H1 (cell line): ENCODE measurements at regions not wholly inside any gene's neighbourhood (a gene's known extent, or its start where the extent isn't known, plus 50 kb on each side); places are given as distances from the start of the nearest gene placed in this dataset.

Source experiments
- CTCF ChIA-PET: fragments of 300-600 bp; sonication (Branson Sonifier 250); formaldehyde crosslinking; loops from one replicate; lab custom pipeline; 2021; ENCODE audit not compliant: partially characterized antibody; lab: Charles Lee
- POLR2A ChIA-PET: fragments of 300-600 bp; sonication (Branson Sonifier 250); formaldehyde crosslinking; loops from one replicate; lab custom pipeline; 2021; ENCODE audit warnings: inconsistent platforms; ENCODE audit not compliant: partially characterized antibody; lab: Charles Lee
- DNase-seq, 2 experiments: peaks; one replicate each; pipeline versions ENCODE4 v3.0.0 to v3.0.0-alpha.2; 2010 to 2022; ENCODE audit warnings: low spot score in 2 of 2, low read depth in 1 of 2, mixed read lengths in 1 of 2
- FAIRE-seq: peaks from 2 replicates; lab custom pipeline; 2011; peaks lifted over from hg19 to GRCh38; lab: Jason Lieb, UNC
- H2AFZ ChIP-seq: 2 replicates; pipeline ENCODE4 v1.8.1; 2012; ENCODE audit warnings: low read length, inconsistent platforms
- H2AK5ac ChIP-seq: 2 replicates; pipeline ENCODE4 v1.6.1; 2013; ENCODE audit warnings: low read depth, low read length
- H2BK120ac ChIP-seq: replicated peaks from 2 replicates; pipeline ENCODE3; 2013; ENCODE audit warnings: low read depth, low read length, inconsistent platforms
- H2BK12ac ChIP-seq: 2 replicates; pipeline ENCODE4 v1.6.1; 2013; ENCODE audit warnings: low read depth, low read length
- H2BK15ac ChIP-seq: 2 replicates; pipeline ENCODE4 v1.6.1; 2013; ENCODE audit warnings: low read length
- H2BK20ac ChIP-seq: 2 replicates; pipeline ENCODE4 v1.6.1; 2013; ENCODE audit warnings: low read length
- H2BK5ac ChIP-seq: 2 replicates; pipeline ENCODE4 v1.6.1; 2013; ENCODE audit warnings: low read depth, low read length
- H3K14ac ChIP-seq: 2 replicates; pipeline ENCODE4 v1.6.1; 2013; ENCODE audit warnings: inconsistent platforms; ENCODE audit not compliant: insufficient read length
- H3K18ac ChIP-seq: 2 replicates; pipeline ENCODE4 v1.6.1; 2013; ENCODE audit warnings: low read length; ENCODE audit errors: extremely low read depth
- H3K23ac ChIP-seq: 2 replicates; pipeline ENCODE4 v1.6.1; 2013; ENCODE audit warnings: inconsistent platforms; ENCODE audit not compliant: insufficient read length
- H3K23me2 ChIP-seq: 2 replicates; pipeline ENCODE4 v1.6.1; 2013; ENCODE audit warnings: low read depth, low read length
- H3K27ac ChIP-seq: 2 replicates; pipeline ENCODE4 v1.6.1; 2011; ENCODE audit warnings: low read depth, low read length, inconsistent platforms
- H3K27me3 ChIP-seq, 4 experiments: replicated peaks in 1 of 4; 1 replicate in 1 of 4; 2 replicates in 3 of 4; pipeline versions ENCODE4 v1.6.1 to v1.8.1; 2011 to 2013; ENCODE audit warnings: low read length in 3 of 4, mild to moderate bottlenecking in 3 of 4, inconsistent platforms in 2 of 4, mixed read lengths in 2 of 4, moderate library complexity in 1 of 4; ENCODE audit not compliant: control insufficient read depth in 3 of 4, insufficient read depth in 3 of 4; ENCODE audit errors: extremely low read depth in 1 of 4
- H3K36me3 ChIP-seq, 4 experiments: 2 replicates each; pipeline versions ENCODE4 v1.6.1 to v1.8.1; 2011 to 2013; ENCODE audit warnings: mild to moderate bottlenecking in 4 of 4, low read length in 3 of 4, moderate library complexity in 2 of 4, control low read depth in 1 of 4, inconsistent platforms in 1 of 4; ENCODE audit not compliant: insufficient read depth in 4 of 4, control insufficient read depth in 2 of 4
- H3K4ac ChIP-seq: replicated peaks from 2 replicates; pipeline ENCODE3; 2013; ENCODE audit warnings: low read length, low read depth, mixed read lengths, inconsistent platforms; ENCODE audit not compliant: insufficient read length
- H3K4me1 ChIP-seq, 4 experiments: replicated peaks in 1 of 4; 1 replicate in 1 of 4; 2 replicates in 3 of 4; pipeline versions ENCODE4 v1.6.1 to v1.8.1; 2011 to 2013; ENCODE audit warnings: low read length in 3 of 4, inconsistent platforms in 2 of 4, mixed read lengths in 1 of 4; ENCODE audit not compliant: insufficient read depth in 4 of 4, control insufficient read depth in 3 of 4
- H3K4me2 ChIP-seq, 2 experiments: 2 replicates each; pipeline versions ENCODE4 v1.6.1 to v1.8.1; 2011 to 2013; ENCODE audit warnings: low read depth in 2 of 2, low read length in 2 of 2, control low read depth in 1 of 2, inconsistent platforms in 1 of 2, mild to moderate bottlenecking in 1 of 2; ENCODE audit not compliant: insufficient read depth in 1 of 2
- H3K4me3 ChIP-seq, 4 experiments: fragments of 200-600, 300-600 bp in 1 of 4; sonication (generic), shearing (Covaris generic), sonication (Bioruptor Twin) in 1 of 4; 2 replicates each; pipeline versions ENCODE4 v1.5.1 to v1.8.1; 2011 to 2016; ENCODE audit warnings: low read length in 4 of 4, low read depth in 3 of 4, control low read depth in 2 of 4, inconsistent platforms in 2 of 4, mild to moderate bottlenecking in 2 of 4, mixed read lengths in 1 of 4, moderate library complexity in 1 of 4; ENCODE audit not compliant: insufficient read depth in 2 of 4; ENCODE audit errors: extremely low read depth in 1 of 4
- H3K56ac ChIP-seq: replicated peaks from 2 replicates; pipeline ENCODE3; 2013; ENCODE audit warnings: low read depth, mild to moderate bottlenecking, mixed read lengths, low read length, inconsistent platforms; ENCODE audit not compliant: insufficient read length
- H3K79me1 ChIP-seq: 2 replicates; pipeline ENCODE4 v1.6.1; 2013; ENCODE audit warnings: low read depth, low read length, control low read depth
- H3K79me2 ChIP-seq, 2 experiments: 2 replicates each; pipeline versions ENCODE4 v1.6.1 to v1.8.1; 2012 to 2013; ENCODE audit warnings: low read length in 2 of 2, mild to moderate bottlenecking in 2 of 2, inconsistent platforms in 1 of 2; ENCODE audit not compliant: insufficient read depth in 2 of 2, control insufficient read depth in 1 of 2
- H3K9ac ChIP-seq, 4 experiments: replicated peaks in 1 of 4; 1 replicate in 1 of 4; 2 replicates in 3 of 4; pipeline versions ENCODE4 v1.6.1 to v1.8.1; 2011 to 2013; ENCODE audit warnings: low read depth in 3 of 4, low read length in 3 of 4, control low read depth in 2 of 4, mild to moderate bottlenecking in 2 of 4, moderate library complexity in 2 of 4, inconsistent platforms in 1 of 4; ENCODE audit errors: extremely low read depth in 1 of 4
- H3K9me3 ChIP-seq, 2 experiments: 2 replicates each; pipeline versions ENCODE4 v1.6.1 to v1.8.1; 2012 to 2013; ENCODE audit warnings: mild to moderate bottlenecking in 2 of 2, moderate library complexity in 2 of 2, control low read depth in 1 of 2, inconsistent platforms in 1 of 2, low read depth in 1 of 2, low read length in 1 of 2, mixed read lengths in 1 of 2; ENCODE audit not compliant: insufficient read depth in 2 of 2
- H4K20me1 ChIP-seq, 2 experiments: replicated peaks in 1 of 2; 2 replicates each; pipeline versions ENCODE3 to v1.8.1; 2011 to 2013; ENCODE audit warnings: inconsistent platforms in 2 of 2, low read length in 2 of 2, mild to moderate bottlenecking in 1 of 2; ENCODE audit not compliant: insufficient read depth in 2 of 2, control insufficient read depth in 1 of 2
- H4K5ac ChIP-seq: 2 replicates; pipeline ENCODE4 v1.6.1; 2013; ENCODE audit warnings: low read length, low read depth, mixed read lengths, inconsistent platforms; ENCODE audit not compliant: insufficient read length
- H4K8ac ChIP-seq: 2 replicates; pipeline ENCODE4 v1.8.0; 2013; ENCODE audit warnings: mild to moderate bottlenecking, moderate library complexity, low read length, inconsistent platforms; ENCODE audit not compliant: insufficient read depth; ENCODE audit errors: extremely low read depth
- H4K91ac ChIP-seq: replicated peaks from 2 replicates; pipeline ENCODE3; 2013; ENCODE audit warnings: low read length, mixed read lengths, inconsistent platforms; ENCODE audit not compliant: insufficient read length
- BACH1 ChIP-seq: IDR thresholded peaks from 2 replicates; pipeline ENCODE4 v1.6.1; 2012; ENCODE audit warnings: low read length, improper control_type of control experiment
- BRCA1 ChIP-seq: IDR thresholded peaks from 2 replicates; pipeline ENCODE4 v1.6.1; 2012; ENCODE audit warnings: low read depth, low read length, improper control_type of control experiment
- E2F6 ChIP-seq: IDR thresholded peaks from 2 replicates; pipeline ENCODE4 v1.6.1; 2012; ENCODE audit warnings: inconsistent platforms
- EGR1 ChIP-seq: IDR thresholded peaks from 2 replicates; pipeline ENCODE4 v1.6.1; 2011; ENCODE audit warnings: low read depth, low read length, borderline replicate concordance
- HDAC6 ChIP-seq: IDR thresholded peaks from one replicate; pipeline ENCODE4 v1.7.1; 2012; ENCODE audit warnings: low read depth, mild to moderate bottlenecking, inconsistent platforms, low read length, moderate library complexity
- KDM1A ChIP-seq: fragments of 200-600, 300-600 bp; sonication (generic); IDR thresholded peaks from 2 replicates; pipeline ENCODE4 v1.7.1; 2016; ENCODE audit warnings: mild to moderate bottlenecking, low read length, borderline replicate concordance
- KDM4A ChIP-seq: IDR thresholded peaks from one replicate; pipeline ENCODE4 v1.7.1; 2012; ENCODE audit warnings: low read depth, mild to moderate bottlenecking, moderate library complexity, low read length, inconsistent platforms; ENCODE audit not compliant: severe bottlenecking
- POLR2A ChIP-seq, 2 experiments: IDR thresholded peaks; 1 replicate in 1 of 2; 2 replicates in 1 of 2; pipeline ENCODE4 v1.6.1; 2011; ENCODE audit warnings: low read depth in 2 of 2, low read length in 2 of 2, mild to moderate bottlenecking in 2 of 2; ENCODE audit errors: control extremely low read depth in 1 of 2
- RFX5 ChIP-seq: IDR thresholded peaks from 2 replicates; pipeline ENCODE4 v1.6.1; 2011; ENCODE audit warnings: low read depth, low read length, improper control_type of control experiment, borderline replicate concordance
- SIN3A ChIP-seq, 2 experiments: IDR thresholded peaks in 1 of 2; conservative IDR thresholded peaks in 1 of 2; 2 replicates each; pipeline ENCODE4 v1.6.1; 2011 to 2012; ENCODE audit warnings: low read length in 2 of 2, improper control_type of control experiment in 1 of 2, low read depth in 1 of 2, mild to moderate bottlenecking in 1 of 2
- SP2 ChIP-seq: IDR thresholded peaks from 2 replicates; pipeline ENCODE4 v1.6.1; 2012; ENCODE audit warnings: mild to moderate bottlenecking, low read length, inconsistent platforms
- WGBS, 2 experiments: shearing (Covaris generic) in 1 of 2; methylation state at CpG; one replicate each; pipeline versions ENCODE4 v1.1.6 to v1.1.7; 2013 to 2015; ENCODE audit warnings: low lambda C conversion rate in 2 of 2, mixed read lengths in 2 of 2, inconsistent platforms in 1 of 2, low coverage in 1 of 2, missing lambda C conversion rate in 1 of 2; ENCODE audit not compliant: insufficient replicate concordance in 2 of 2, insufficient coverage in 1 of 2, insufficient read length in 1 of 2; ENCODE audit errors: extremely low coverage in 1 of 2, missing lambda C conversion rate in 1 of 2; 5-methylcytosine and 5-hydroxymethylcytosine counted together

GRCh38 chr2:150339951-150340350 is 147.5 kb downstream of the RND3 start:
- H2BK5ac ChIP-seq: no peak overlapping the region
- H3K9me3 ChIP-seq: no peaks in the 10 kb centered on the region
- no peaks in the 10 kb centered on the region for H3K36me3 ChIP-seq
- DNase-seq (no peak), FAIRE-seq (no peak)
- no peak overlapping the region for H3K56ac ChIP-seq
- TF ChIP-seq SIN3A (conservative IDR thresholded peaks at IDR 0.05 in 1 of 2, IDR thresholded peaks at IDR 0.05 in 1 of 2; ENCODE audit: low read depth in 1 of 2, low read length in 2 of 2) (no peak), KDM4A (no peak), RFX5 (no peak), EGR1 (no peak), BACH1 (no peak), POLR2A (IDR thresholded peaks at IDR 0.05; ENCODE audit: control extremely low read depth in 1 of 2, low read depth in 2 of 2, low read length in 2 of 2) (no peak), SP2 (no peak), E2F6 (no peak), KDM1A (no peak), BRCA1 (no peak), HDAC6 (no peak)
- H3K23ac ChIP-seq: no peak overlapping the region
- H2AK5ac ChIP-seq: no peak overlapping the region
- no peaks in the 10 kb centered on the region for H3K79me1 ChIP-seq
- H3K18ac ChIP-seq: no peak overlapping the region
- H3K23me2 ChIP-seq: no peaks in the 10 kb centered on the region
- no peaks in the 10 kb centered on the region; a peak in 1 of 7 replicates for H3K4me1 ChIP-seq
- H3K14ac ChIP-seq: no peak overlapping the region
- POLR2A ChIA-PET: no interaction called here
- no peak overlapping the region for H3K27ac ChIP-seq
- H2BK120ac ChIP-seq: no peak overlapping the region
- H3K9ac ChIP-seq: no peak overlapping the region
- no peak overlapping the region for H2AFZ ChIP-seq
- H3K4me3 ChIP-seq: no peak overlapping the region
- H3K4ac ChIP-seq: no peak overlapping the region
- H2BK12ac ChIP-seq: no peak overlapping the region
- H4K20me1 ChIP-seq: no peaks in the 10 kb centered on the region
- H2BK20ac ChIP-seq: no peak overlapping the region
- no peak overlapping the region for H3K4me2 ChIP-seq
- H2BK15ac ChIP-seq: no peak overlapping the region
- no peaks in the 10 kb centered on the region for H3K27me3 ChIP-seq
- no peak overlapping the region for H4K91ac ChIP-seq
- no peak overlapping the region for H4K5ac ChIP-seq
- H3K79me2 ChIP-seq: no peaks in the 10 kb centered on the region
- 81% methylated on average over 3 of the region's 3 CpGs; no CpG with 5 or more reads in 1 of the 2 experiments for WGBS, 2 experiments
- CTCF ChIA-PET: interaction anchor here (0.7 to 0.8 kb wide), 2 partner anchors 85 to 86 kb away, joined by 3 read pairs; no protein-coding TSS in a partner anchor
- H4K8ac ChIP-seq: no peak overlapping the region
